OCI-LY1 (cell line): ENCODE measurements at regions not wholly inside any gene's neighbourhood (a gene's known extent, or its start where the extent isn't known, plus 50 kb on each side); places are given as distances from the start of the nearest gene placed in this dataset.

Experiments
- H2AFZ ChIP-seq: fragments of 200-600 bp; sonication (generic), shearing (Covaris generic); 2 replicates; pipeline ENCODE4 v1.6.0; 2014; ENCODE audit warnings: antibody characterized with exemption, mild to moderate bottlenecking, low read length
- H3F3A ChIP-seq: fragments of 200-600 bp; sonication (generic), shearing (Covaris generic); 2 replicates; pipeline ENCODE4 v1.6.0; 2014; ENCODE audit warnings: mild to moderate bottlenecking, antibody characterized with exemption, low read length, moderate library complexity; ENCODE audit not compliant: insufficient read depth
- H3K27ac ChIP-seq: fragments of 200-600 bp; sonication (generic); 2 replicates; pipeline ENCODE4 v1.5.1; 2014; ENCODE audit warnings: low read length, mixed run types, mild to moderate bottlenecking, low read depth; ENCODE audit not compliant: poor library complexity, severe bottlenecking
- H3K27me3 ChIP-seq: fragments of 200-600 bp; sonication (generic); 2 replicates; pipeline ENCODE4 v1.6.0; 2014; ENCODE audit warnings: antibody characterized with exemption, mild to moderate bottlenecking, low read length, moderate library complexity; ENCODE audit not compliant: insufficient read depth
- H3K36me3 ChIP-seq: fragments of 200-600 bp; sonication (generic); 2 replicates; pipeline ENCODE4 v1.6.1; 2014; ENCODE audit warnings: mild to moderate bottlenecking, antibody characterized with exemption, low read length, moderate library complexity, mixed read lengths; ENCODE audit not compliant: insufficient read depth
- H3K4me1 ChIP-seq: fragments of 200-600 bp; sonication (generic); 2 replicates; pipeline ENCODE4 v1.5.1; 2014; ENCODE audit warnings: mild to moderate bottlenecking, low read length, moderate library complexity; ENCODE audit not compliant: insufficient read depth, severe bottlenecking
- H3K4me2 ChIP-seq: fragments of 200-600 bp; sonication (generic), shearing (Covaris generic); 2 replicates; pipeline ENCODE4 v1.6.1; 2014; ENCODE audit warnings: low read length
- H3K4me3 ChIP-seq: fragments of 200-600 bp; sonication (generic); 2 replicates; pipeline ENCODE4 v1.5.1; 2014; ENCODE audit warnings: low read length, low read depth, mild to moderate bottlenecking, mixed read lengths; ENCODE audit not compliant: poor library complexity, severe bottlenecking
- H3K79me2 ChIP-seq: fragments of 200-600 bp; shearing (Covaris generic); 2 replicates; pipeline ENCODE4 v1.6.1; 2016; ENCODE audit warnings: mixed run types, low read length, mixed read lengths; ENCODE audit not compliant: insufficient read depth
- H3K9ac ChIP-seq: fragments of 200-600 bp; sonication (generic), shearing (Covaris generic); 2 replicates; pipeline ENCODE4 v1.6.1; 2014; ENCODE audit warnings: mild to moderate bottlenecking, low read length, mixed read lengths
- H3K9me2 ChIP-seq: fragments of 200-600 bp; sonication (generic), shearing (Covaris generic); 2 replicates; pipeline ENCODE4 v1.6.1; 2014; ENCODE audit warnings: low read depth, mild to moderate bottlenecking, low read length, mixed read lengths
- H3K9me3 ChIP-seq: fragments of 200-600 bp; shearing (Covaris generic); 2 replicates; pipeline ENCODE4 v1.6.1; 2014; ENCODE audit warnings: low read length, mixed read lengths
- H4K20me1 ChIP-seq: fragments of 200-600 bp; sonication (generic), shearing (Covaris generic); 2 replicates; pipeline ENCODE4 v1.6.0; 2016; ENCODE audit warnings: mild to moderate bottlenecking, low read length; ENCODE audit not compliant: insufficient read depth
- CTCF ChIP-seq: fragments of 200-600 bp; sonication (generic), shearing (Covaris generic); IDR thresholded peaks from 2 replicates; pipeline ENCODE4 v1.5.1; 2017; ENCODE audit warnings: mild to moderate bottlenecking, antibody characterized with exemption, low read length, moderate library complexity, mixed read lengths
- EZH2 ChIP-seq: fragments of 200-600 bp; sonication (generic), shearing (Covaris generic); IDR thresholded peaks from 2 replicates; pipeline ENCODE4 v1.8.0; 2017; ENCODE audit warnings: borderline replicate concordance, mixed run types, mild to moderate bottlenecking, antibody characterized with exemption, low read length, moderate library complexity, mixed read lengths

GRCh38 chr7:89927762-89928161 lies 226.5 kb upstream of the STEAP1 start:
- Histone ChIP-seq H3F3A (no peaks in the 10 kb centered on the region), H2AFZ (no peak overlapping the region), H3K4me1 (no peaks in the 10 kb centered on the region), H3K9me2 (no peaks in the 10 kb centered on the region; the same call in 1 of the 2 replicates), H3K4me2 (no peak overlapping the region), H3K4me3 (no peak overlapping the region), H3K9me3 (no peaks in the 10 kb centered on the region), H3K9ac (no peak overlapping the region), H3K79me2 (no peaks in the 10 kb centered on the region), H3K27ac (no peak overlapping the region), H4K20me1 (no peaks in the 10 kb centered on the region), H3K27me3 (no peaks in the 10 kb centered on the region), H3K36me3 (no peaks in the 10 kb centered on the region)
- no peak for TF ChIP-seq EZH2
- no peak for TF ChIP-seq CTCF

DNA sequence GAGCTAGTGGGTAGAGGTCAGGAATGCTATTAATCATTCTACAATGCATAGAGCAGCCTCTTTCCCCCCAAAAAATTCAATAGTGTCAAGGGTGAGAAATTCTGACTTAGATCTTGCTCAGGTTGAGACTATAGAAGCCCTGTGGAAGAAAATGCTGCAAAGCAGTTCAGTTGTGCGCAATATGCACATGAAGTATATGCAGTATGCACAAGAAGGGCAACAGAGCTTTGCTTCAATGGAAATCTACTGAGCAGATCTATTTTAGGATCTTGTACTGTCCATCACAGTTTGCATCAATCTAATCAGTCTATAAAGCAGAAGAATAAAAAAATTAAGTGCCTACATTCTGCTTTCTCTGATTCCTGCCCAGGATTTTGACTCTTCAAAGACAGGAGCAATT lies 225.8 kb upstream of the STEAP1 start:
- Histone ChIP-seq H2AFZ (no peak overlapping the region), H3K27me3 (no peaks in the 10 kb centered on the region), H3K27ac (no peak overlapping the region), H4K20me1 (no peaks in the 10 kb centered on the region), H3K9me3 (no peaks in the 10 kb centered on the region), H3K9ac (no peak overlapping the region), H3K36me3 (no peaks in the 10 kb centered on the region), H3K79me2 (no peaks in the 10 kb centered on the region), H3K4me1 (no peaks in the 10 kb centered on the region), H3K9me2 (no peaks in the 10 kb centered on the region; the same call in 1 of the 2 replicates), H3K4me3 (no peak overlapping the region), H3K4me2 (no peak overlapping the region), H3F3A (no peaks in the 10 kb centered on the region)
- TF ChIP-seq EZH2 = no peak
- no peak for TF ChIP-seq CTCF

DNA sequence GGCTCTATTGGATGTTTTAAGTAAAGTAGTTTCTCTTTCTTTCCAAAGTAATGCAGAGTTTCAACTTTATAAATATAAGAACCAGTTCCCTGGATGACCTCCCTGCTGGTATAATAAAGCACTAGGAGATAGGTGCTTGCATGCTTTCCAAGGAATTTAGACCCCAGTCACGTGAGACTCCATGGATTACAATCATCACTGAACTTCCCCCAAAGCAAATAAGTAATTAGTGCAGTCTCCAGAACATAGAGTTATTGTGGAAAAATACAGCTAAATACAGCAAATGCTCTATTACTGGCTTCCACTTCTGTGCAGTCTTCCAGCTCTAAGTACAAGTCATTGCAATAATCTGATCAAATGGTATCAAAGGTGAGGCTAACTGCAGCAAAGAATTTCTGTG lies 220.2 kb upstream of the STEAP1 start:
- no peaks in the 10 kb centered on the region for H4K20me1 ChIP-seq
- H3F3A ChIP-seq = no peaks in the 10 kb centered on the region
- no peaks in the 10 kb centered on the region for H3K36me3 ChIP-seq
- H3K4me1 ChIP-seq = no peaks in the 10 kb centered on the region
- H3K9me2 ChIP-seq = no peaks in the 10 kb centered on the region; the same call in 1 of the 2 replicates
- no peaks in the 10 kb centered on the region for H3K9me3 ChIP-seq
- H3K79me2 ChIP-seq = no peaks in the 10 kb centered on the region
- no peak overlapping the region for H3K4me2 ChIP-seq
- H3K27me3 ChIP-seq = no peaks in the 10 kb centered on the region
- TF ChIP-seq CTCF (no peak), EZH2 (no peak)
- no peak overlapping the region for H3K9ac ChIP-seq
- H3K27ac ChIP-seq = no peak overlapping the region
- no peak overlapping the region for H3K4me3 ChIP-seq
- H2AFZ ChIP-seq = no peak overlapping the region
